ENCODE measurements at regions not wholly inside any gene's neighbourhood (a gene's known extent, or its start where the extent isn't known, plus 50 kb on each side); places are given as distances from the start of the nearest gene placed in this dataset.

- TF ChIP-seq POLR2A (IDR thresholded peaks at IDR 0.05) (no peak), CTCF (IDR thresholded peaks at IDR 0.05) (no peak)
These were observed 490.9 kb downstream of the SOX6 start for GRCh38 chr11:15865212-15865987.
